ENCODE measurements at regions not wholly inside any gene's neighbourhood (a gene's known extent, or its start where the extent isn't known, plus 50 kb on each side); places are given as distances from the start of the nearest gene placed in this dataset.

DNA sequence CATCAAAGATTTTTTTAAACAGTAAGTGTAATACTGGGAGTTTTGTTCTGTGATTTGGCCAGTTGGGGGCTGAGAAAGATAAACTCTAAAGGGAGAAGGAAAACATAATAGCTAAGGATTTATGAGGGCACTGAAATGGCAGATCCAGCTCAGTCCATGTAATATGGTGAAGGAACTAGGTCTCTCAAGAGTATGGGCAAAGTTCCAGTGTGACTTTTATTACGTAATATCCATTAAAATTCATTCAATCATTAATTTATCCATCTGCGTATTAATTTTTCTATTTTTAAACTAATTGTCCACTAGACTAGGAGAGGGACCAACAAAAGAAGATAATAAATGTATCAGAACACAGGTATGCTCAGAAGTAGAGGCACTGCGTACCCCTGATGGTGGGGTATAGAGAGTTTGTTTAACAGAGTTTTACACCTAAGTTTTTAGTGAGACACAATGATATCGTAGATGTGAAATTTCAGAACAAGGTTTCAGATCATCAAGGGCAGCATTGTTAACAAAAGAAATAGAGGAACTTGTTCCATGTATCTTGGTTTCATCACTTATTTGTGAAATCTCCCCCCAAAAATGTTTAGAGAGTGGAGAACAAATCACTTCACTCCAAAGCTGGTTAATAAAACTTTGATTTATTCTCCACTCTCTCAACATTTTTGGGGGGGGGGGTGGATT is 351.1 kb downstream of the GRXCR1 start:
- peak; percentile 64 for FAIRE-seq
- no peak for DNase-seq (ENCODE audit: insufficient read length)
- TF ChIP-seq POLR2AphosphoS5 (IDR thresholded peaks at IDR 0.05; ENCODE audit: low read depth, low read length) (no peak), POLR2A (IDR thresholded peaks at IDR 0.05; ENCODE audit: low read depth, low read length) (no peak), TAF1 (IDR thresholded peaks at IDR 0.05; ENCODE audit: borderline replicate concordance, low read depth, low read length) (no peak)

DNA sequence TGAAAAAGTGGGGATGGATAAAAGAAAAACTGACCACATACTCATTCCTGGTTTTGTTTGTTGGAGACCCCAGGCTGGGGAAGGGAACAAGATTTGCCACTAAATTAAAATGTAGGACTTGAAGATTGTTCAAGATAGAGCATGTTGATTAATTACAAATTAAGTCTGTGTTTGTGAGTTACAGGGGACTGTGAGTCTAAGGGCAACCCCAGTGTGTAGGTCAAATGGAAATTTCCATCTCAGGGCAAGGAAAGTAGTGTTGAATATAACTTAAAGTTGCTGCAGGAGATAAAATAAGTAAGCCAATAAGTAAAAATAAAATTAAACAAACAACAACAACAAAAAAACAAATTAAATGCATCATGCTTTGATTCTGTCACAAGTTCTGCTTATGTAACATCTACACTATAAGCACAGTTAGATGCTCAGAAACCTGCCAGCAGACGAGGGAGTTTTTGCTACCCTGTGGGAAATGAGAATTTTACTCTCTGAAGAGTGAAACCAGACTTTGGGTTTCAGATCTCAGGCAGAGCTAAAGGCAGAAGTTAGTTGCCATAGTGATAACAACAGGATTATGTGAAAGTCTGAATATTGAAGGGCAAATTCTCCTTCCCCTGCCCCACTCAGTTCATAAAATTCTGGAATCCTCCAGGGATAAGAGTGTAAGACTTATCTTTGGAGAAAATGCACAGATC is 352.3 kb downstream of the GRXCR1 start:
- no peak for TF ChIP-seq POLR2A (IDR thresholded peaks at IDR 0.05; ENCODE audit: low read depth, low read length)
- TF ChIP-seq POLR2AphosphoS5 (IDR thresholded peaks at IDR 0.05; ENCODE audit: low read depth, low read length) = no peak
- DNase-seq (ENCODE audit: insufficient read length) = peak; percentile 7
- FAIRE-seq = peak; percentile 64

DNA sequence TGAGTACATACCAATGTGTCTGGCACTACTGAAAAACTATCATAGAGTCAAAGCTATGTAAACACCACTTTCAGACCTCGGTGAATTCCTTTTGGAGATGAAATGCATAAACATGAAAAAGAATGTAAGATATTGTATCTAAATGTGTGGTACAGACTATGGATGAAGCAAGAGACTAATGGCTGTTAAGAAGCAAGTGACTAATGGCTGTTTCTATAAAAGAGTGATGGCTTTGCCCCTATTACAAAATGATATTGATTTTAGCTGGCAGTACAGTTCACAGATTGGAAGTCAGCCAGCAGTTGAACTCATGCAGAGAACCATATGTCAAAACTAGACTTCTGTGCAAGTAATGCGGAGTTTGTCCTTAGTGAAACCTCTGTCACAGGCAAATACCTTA is 359.3 kb downstream of the GRXCR1 start:
- no peak for FAIRE-seq
- no peak for TF ChIP-seq TAF1 (IDR thresholded peaks at IDR 0.05; ENCODE audit: borderline replicate concordance, low read depth, low read length)
- no peak for TF ChIP-seq POLR2AphosphoS5 (IDR thresholded peaks at IDR 0.05; ENCODE audit: low read depth, low read length)
- TF ChIP-seq POLR2A (IDR thresholded peaks at IDR 0.05; ENCODE audit: low read depth, low read length) = no peak
- DNase-seq (ENCODE audit: insufficient read length) = no peak

DNA sequence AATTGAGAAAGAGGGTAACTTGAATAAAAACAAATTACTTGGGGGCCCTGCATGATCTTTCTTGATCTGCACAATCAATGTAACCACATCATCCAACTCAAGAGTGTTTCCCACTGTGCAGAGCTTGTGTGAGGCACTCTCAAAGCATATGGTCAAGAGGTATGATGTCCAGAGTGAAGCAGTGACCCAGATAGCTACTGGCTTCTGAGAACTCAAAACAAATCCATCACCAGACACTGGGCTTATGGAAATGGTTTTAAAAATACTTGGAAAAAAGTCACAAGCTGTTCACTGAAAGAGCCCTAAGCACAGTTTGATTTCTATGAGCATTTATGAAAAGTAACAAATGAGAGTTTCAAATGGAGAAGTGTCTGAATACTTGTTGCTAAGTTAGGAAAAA is 361.0 kb downstream of the GRXCR1 start:
- TF ChIP-seq POLR2AphosphoS5 (IDR thresholded peaks at IDR 0.05; ENCODE audit: low read depth, low read length) (no peak), TAF1 (IDR thresholded peaks at IDR 0.05; ENCODE audit: borderline replicate concordance, low read depth, low read length) (no peak), POLR2A (IDR thresholded peaks at IDR 0.05; ENCODE audit: low read depth, low read length) (no peak)
- no peak for DNase-seq (ENCODE audit: insufficient read length)
- no peak for FAIRE-seq

DNA sequence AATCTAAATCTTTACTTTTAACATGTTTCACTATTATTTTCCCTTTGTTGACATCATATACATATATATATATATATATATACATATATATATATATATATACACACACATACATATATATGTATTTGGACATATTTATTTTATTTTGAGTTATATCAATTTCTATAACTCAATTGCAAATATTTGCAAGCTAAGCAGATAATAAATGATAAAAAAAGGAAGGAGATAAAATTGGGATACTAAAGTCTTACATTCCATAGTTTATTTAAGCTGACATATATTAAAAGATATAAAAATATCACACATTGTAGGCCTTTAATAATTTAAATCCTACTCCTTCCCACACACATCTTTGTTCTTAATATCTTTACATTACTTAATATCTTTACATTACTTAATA is 372.2 kb downstream of the GRXCR1 start:
- FAIRE-seq (no peak), DNase-seq (ENCODE audit: insufficient read length) (no peak)

DNA sequence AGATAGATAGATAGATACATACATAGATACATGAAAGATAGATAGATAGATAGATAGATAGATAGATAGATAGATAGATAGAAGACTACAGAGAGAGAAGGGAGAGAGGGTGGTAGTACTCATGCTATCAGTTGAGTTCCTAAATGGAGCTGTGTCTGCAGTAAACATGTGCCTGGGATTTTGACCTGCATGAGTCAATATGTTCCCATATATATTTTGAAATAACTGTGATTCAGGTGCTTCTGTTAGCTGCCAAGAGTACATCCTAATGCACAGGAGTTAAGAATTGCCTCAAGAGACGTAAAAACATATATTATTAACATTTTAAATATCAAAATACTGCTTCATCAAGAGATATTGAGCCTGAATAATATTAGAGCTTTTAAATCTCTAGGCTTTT is 379.4 kb downstream of the GRXCR1 start:
- TF ChIP-seq TAF1 (IDR thresholded peaks at IDR 0.05; ENCODE audit: borderline replicate concordance, low read depth, low read length) = no peak
- no peak for TF ChIP-seq POLR2A (IDR thresholded peaks at IDR 0.05; ENCODE audit: low read depth, low read length)
- no peak for TF ChIP-seq POLR2AphosphoS5 (IDR thresholded peaks at IDR 0.05; ENCODE audit: low read depth, low read length)
- DNase-seq (ENCODE audit: insufficient read length) (no peak), FAIRE-seq (no peak)

More for the DNA sequence above, 372.2 kb downstream of the GRXCR1 start:
- no peak for TF ChIP-seq POLR2AphosphoS5 (IDR thresholded peaks at IDR 0.05; ENCODE audit: low read depth, low read length)
- TF ChIP-seq POLR2A (IDR thresholded peaks at IDR 0.05; ENCODE audit: low read depth, low read length) = no peak
- no peak for TF ChIP-seq TAF1 (IDR thresholded peaks at IDR 0.05; ENCODE audit: borderline replicate concordance, low read depth, low read length)

DNA sequence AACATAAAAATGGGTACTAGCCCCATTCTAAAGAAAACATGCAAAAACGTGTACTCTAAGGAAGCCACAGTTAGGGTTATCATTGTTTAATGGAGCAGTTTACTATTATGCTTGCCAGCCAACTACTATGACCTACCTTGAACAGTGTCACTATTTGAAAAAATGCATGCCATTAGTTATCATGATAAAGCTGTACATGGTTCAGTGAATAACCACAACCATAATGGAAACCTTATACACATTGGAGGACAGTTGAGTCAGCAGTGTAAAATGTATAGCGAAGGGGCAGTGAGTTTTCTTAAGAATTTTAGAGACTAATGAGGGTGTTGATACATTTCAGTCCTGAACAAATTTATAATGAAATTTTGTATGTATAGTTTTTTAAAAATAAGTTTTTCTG is 381.9 kb downstream of the GRXCR1 start:
- no peak for FAIRE-seq
- DNase-seq (ENCODE audit: insufficient read length) = no peak
- TF ChIP-seq TAF1 (IDR thresholded peaks at IDR 0.05; ENCODE audit: borderline replicate concordance, low read depth, low read length) (no peak), POLR2AphosphoS5 (IDR thresholded peaks at IDR 0.05; ENCODE audit: low read depth, low read length) (no peak), POLR2A (IDR thresholded peaks at IDR 0.05; ENCODE audit: low read depth, low read length) (no peak)

DNA sequence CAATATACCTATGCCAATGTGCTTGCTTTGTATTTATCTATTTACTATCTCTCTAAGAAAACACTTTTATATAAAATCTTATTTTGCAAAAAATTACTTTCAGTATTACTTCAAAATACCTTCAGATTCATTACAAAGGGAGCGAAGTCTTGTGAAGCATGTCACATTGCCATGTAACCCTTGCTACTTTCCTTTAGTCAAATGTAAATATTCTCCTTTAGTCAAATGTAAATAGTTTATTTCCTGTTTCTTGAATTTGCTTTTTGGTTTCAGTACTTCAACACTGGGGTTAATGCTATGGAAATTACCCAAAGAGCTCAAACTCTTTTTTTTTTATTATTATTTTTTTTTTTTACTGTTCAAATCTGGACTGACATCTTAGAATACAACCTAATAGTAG is 383.3 kb downstream of the GRXCR1 start:
- FAIRE-seq = no peak
- TF ChIP-seq TAF1 (IDR thresholded peaks at IDR 0.05; ENCODE audit: borderline replicate concordance, low read depth, low read length) = no peak
- TF ChIP-seq POLR2A (IDR thresholded peaks at IDR 0.05; ENCODE audit: low read depth, low read length) = no peak
- TF ChIP-seq POLR2AphosphoS5 (IDR thresholded peaks at IDR 0.05; ENCODE audit: low read depth, low read length) = no peak
- DNase-seq (ENCODE audit: insufficient read length) = no peak

DNA sequence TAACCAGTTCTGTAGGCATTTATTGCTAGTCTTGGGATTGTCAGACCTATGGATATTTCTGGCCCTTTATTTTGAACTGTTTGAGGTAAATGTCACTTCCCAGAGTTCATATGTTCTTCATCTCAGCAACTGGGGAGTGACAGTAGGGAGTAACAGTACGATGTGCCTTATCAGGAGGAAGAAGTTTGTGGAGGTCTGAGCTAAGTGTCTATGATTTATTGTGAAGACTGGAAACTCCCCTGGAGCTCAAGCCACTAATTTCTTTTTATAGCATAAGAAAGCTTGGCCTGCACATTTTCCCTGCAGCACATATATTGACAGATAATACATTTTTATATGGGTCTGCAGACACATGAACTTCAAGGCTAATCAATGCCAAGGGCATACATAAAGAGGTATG is 383.8 kb downstream of the GRXCR1 start:
- FAIRE-seq (no peak), DNase-seq (ENCODE audit: insufficient read length) (no peak)
- TF ChIP-seq TAF1 (IDR thresholded peaks at IDR 0.05; ENCODE audit: borderline replicate concordance, low read depth, low read length) = no peak

DNA sequence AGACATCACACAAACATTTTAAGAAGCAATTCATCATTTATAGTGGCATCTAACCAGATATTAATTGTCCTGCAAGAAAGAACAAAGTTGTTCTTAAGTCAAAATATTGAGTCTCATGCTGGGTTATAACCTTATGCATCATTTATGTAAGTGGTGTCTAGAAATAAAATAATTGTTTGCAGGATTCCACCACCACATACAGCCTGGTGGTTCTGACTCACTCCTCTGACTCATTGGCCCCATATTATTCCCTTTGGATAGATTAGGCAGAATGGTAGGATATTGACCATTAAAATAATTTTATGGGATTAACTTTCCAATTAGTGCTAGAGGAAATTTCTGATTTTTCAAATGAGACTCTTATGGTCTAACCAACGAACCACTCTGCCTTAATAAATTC is 384.5 kb downstream of the GRXCR1 start:
- DNase-seq (ENCODE audit: insufficient read length) (no peak), FAIRE-seq (no peak)
- TF ChIP-seq TAF1 (IDR thresholded peaks at IDR 0.05; ENCODE audit: borderline replicate concordance, low read depth, low read length) = no peak

DNA sequence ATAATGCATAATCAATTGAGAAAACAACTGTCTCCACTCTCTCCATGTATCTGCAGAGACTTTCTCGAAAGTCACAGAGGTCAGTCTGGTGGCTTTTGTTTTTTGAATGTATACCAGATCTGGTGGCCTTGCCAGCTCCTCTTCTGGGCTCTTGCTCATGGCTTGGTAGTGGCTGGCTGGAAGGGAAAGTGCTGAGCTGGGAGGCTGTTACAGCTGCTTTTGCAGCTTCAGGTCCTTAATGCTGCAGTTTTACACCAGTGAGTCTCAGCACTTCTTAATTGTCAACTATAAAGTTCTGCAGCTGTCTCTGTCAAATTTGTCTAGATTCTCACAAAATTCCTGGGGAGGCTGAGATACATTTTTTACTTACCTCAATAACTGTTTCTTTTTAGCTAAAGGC is 390.0 kb downstream of the GRXCR1 start:
- DNase-seq (ENCODE audit: insufficient read length) = no peak
- TF ChIP-seq TAF1 (IDR thresholded peaks at IDR 0.05; ENCODE audit: borderline replicate concordance, low read depth, low read length) (no peak), POLR2AphosphoS5 (IDR thresholded peaks at IDR 0.05; ENCODE audit: low read depth, low read length) (no peak), POLR2A (IDR thresholded peaks at IDR 0.05; ENCODE audit: low read depth, low read length) (no peak)
- FAIRE-seq = no peak

DNA sequence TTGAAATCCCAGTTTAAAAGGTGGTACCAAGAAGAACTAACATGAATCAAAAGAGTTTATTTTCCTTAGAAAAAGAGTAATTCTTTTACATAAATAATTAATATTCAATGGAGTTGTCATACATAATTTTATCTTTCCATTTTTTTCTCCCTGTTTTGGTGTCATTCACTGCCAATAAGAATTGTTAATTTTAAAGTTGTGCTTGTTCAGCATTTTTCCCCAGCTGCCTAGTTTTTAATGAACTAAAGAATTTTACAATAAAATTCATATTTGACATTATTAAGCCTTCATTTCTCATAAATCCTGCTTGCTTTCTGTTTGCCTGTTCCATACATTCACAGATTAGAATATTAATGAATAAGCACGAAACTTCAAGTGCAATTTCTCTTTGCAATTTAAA is 393.6 kb downstream of the GRXCR1 start:
- FAIRE-seq (no peak), DNase-seq (ENCODE audit: insufficient read length) (no peak)
- TF ChIP-seq POLR2AphosphoS5 (IDR thresholded peaks at IDR 0.05; ENCODE audit: low read depth, low read length) (no peak), POLR2A (IDR thresholded peaks at IDR 0.05; ENCODE audit: low read depth, low read length) (no peak), TAF1 (IDR thresholded peaks at IDR 0.05; ENCODE audit: borderline replicate concordance, low read depth, low read length) (no peak)

Measured in GM12892 (cell line).